ENCODE measurements at regions not wholly inside any gene's neighbourhood (a gene's known extent, or its start where the extent isn't known, plus 50 kb on each side); places are given as distances from the start of the nearest gene placed in this dataset.

DNA sequence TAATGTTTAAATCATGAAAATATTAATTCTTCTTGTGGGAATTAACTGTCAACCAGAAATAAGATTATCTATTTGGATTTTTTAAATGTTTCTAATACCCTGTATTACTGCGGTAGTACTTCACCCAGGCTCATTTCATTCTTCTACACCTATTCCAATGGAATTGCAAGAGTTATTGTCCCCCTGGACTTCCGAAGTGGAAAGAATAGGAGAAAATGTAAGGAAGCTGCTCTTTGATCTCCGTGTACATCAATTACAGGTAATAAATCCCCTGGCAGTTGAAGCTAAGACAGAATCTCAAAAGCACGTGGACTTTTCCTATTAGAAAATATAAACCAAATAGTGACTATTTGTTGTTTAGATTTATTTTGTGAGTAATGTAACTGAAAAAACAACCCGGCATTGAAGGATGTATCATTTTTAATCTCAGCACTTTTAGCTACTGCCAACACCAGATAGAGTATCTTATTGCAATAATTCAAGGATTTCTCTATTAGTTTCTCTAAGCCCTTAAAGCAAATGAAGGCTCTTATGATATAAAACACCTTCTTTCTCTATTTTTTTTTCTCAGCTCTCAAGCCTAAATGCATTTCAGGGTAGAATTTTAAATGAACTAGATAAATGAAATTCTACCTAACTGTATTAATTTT, 77.3 kb downstream of the MZT1 start:
- Histone ChIP-seq H3K4me1 (ENCODE audit: control insufficient read depth, insufficient read depth, low read length) (no peaks in the 10 kb centered on the region), H3K79me2 (ENCODE audit: control insufficient read depth, insufficient read depth, low read length) (no peaks in the 10 kb centered on the region), H3K9me3 (replicated peaks; ENCODE audit: control insufficient read depth, insufficient read depth, low read length) (no peaks in the 10 kb centered on the region), H2AFZ (ENCODE audit: control insufficient read depth, low read depth, low read length) (no peak overlapping the region), H3K9ac (ENCODE audit: control insufficient read depth, insufficient read depth, low read length) (no peak overlapping the region), H3K4me3 (no peak overlapping the region), H3K36me3 (ENCODE audit: control insufficient read depth in 2 of 2, insufficient read depth in 2 of 2, low read length in 1 of 2) (no peaks in the 10 kb centered on the region), H3K27me3 (replicated peaks in 1 of 2; ENCODE audit: control insufficient read depth in 2 of 2, insufficient read depth in 2 of 2, low read length in 1 of 2) (no peaks in the 10 kb centered on the region), H3K27ac (ENCODE audit: control insufficient read depth, insufficient read depth) (no peak overlapping the region), H3K4me2 (ENCODE audit: control insufficient read depth, insufficient read depth) (no peak overlapping the region), H4K20me1 (ENCODE audit: control insufficient read depth, insufficient read depth) (no peaks in the 10 kb centered on the region)
- ChIA-PET RAD21 (ENCODE audit: unreplicated experiment) (no interaction called here), SMC1A (ENCODE audit: uncharacterized antibody, unreplicated experiment) (interaction anchor here (1.4 kb wide), 1 partner anchor 26 kb away, joined by 5 read pairs; no protein-coding TSS in a partner anchor), POLR2A (no interaction called here), CTCF (interaction anchor here (1.4 to 1.5 kb wide), 2 partner anchors 10 to 16 kb away, joined by 5 read pairs; no protein-coding TSS in a partner anchor)
- BruUV-seq (replicated peaks), result no TSS peak
- no peak for DNase-seq (ENCODE audit: low read depth, low spot score)
- WGBS (ENCODE audit: insufficient coverage, insufficient replicate concordance, low lambda C conversion rate, missing lambda C conversion rate), result 29% methylated on average over 5 of the region's 5 CpGs
- intact Hi-C loops (cut with micrococcal nuclease; ENCODE audit: unreplicated experiment), result no loop called here
- no peak for TF ChIP-seq CHD4 (IDR thresholded peaks at IDR 0.05)
- no peak for TF ChIP-seq ZBED1 (IDR thresholded peaks at IDR 0.05; ENCODE audit: borderline replicate concordance)
- TF ChIP-seq, protein P1, sequence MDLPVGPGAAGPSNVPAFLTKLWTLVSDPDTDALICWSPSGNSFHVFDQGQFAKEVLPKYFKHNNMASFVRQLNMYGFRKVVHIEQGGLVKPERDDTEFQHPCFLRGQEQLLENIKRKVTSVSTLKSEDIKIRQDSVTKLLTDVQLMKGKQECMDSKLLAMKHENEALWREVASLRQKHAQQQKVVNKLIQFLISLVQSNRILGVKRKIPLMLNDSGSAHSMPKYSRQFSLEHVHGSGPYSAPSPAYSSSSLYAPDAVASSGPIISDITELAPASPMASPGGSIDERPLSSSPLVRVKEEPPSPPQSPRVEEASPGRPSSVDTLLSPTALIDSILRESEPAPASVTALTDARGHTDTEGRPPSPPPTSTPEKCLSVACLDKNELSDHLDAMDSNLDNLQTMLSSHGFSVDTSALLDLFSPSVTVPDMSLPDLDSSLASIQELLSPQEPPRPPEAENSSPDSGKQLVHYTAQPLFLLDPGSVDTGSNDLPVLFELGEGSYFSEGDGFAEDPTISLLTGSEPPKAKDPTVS (IDR thresholded peaks at IDR 0.05; ENCODE audit: low read depth, low read length), result no peak
- TF ChIP-seq NR2C1 (IDR thresholded peaks at IDR 0.05), result no peak
- TF ChIP-seq TCF3 (IDR thresholded peaks at IDR 0.05; ENCODE audit: borderline replicate concordance, insufficient read depth, low read depth, low read length), result no peak
- no peak for TF ChIP-seq ZNF384 (IDR thresholded peaks at IDR 0.05; ENCODE audit: borderline replicate concordance, low read depth, low read length)
- TF ChIP-seq WRNIP1 (IDR thresholded peaks at IDR 0.05; ENCODE audit: borderline replicate concordance, low read depth, low read length), result no peak
- TF ChIP-seq GABPA (IDR thresholded peaks at IDR 0.05; ENCODE audit: low read depth), result no peak
- TF ChIP-seq RB1 (IDR thresholded peaks at IDR 0.05; ENCODE audit: borderline replicate concordance), result no peak
- TF ChIP-seq POU2F2 (IDR thresholded peaks at IDR 0.05; ENCODE audit: borderline replicate concordance, low read depth, low read length), result no peak
- TF ChIP-seq CHD2 (IDR thresholded peaks at IDR 0.05; ENCODE audit: borderline replicate concordance, low read depth, low read length), result no peak
- in situ Hi-C loops (cut with MboI), result no loop called here
- FAIRE-seq, result no peak
- ATAC-seq, result no peak
